ENCODE measurements at regions not wholly inside any gene's neighbourhood (a gene's known extent, or its start where the extent isn't known, plus 50 kb on each side); places are given as distances from the start of the nearest gene placed in this dataset.
"Not testable (repeated sequence)": the region's sequence is repeated elsewhere in the genome, so short reads cannot be mapped to it uniquely, and the experiment has no call there.

GRCh38 chr9:81073821-81074220 is 615.5 kb downstream of the TLE1 start:
- Mint-ChIP-seq H3K36me3 (no peaks in the 10 kb centered on the region), H3K4me3 (no peak overlapping the region), H3K9me3 (no peaks in the 10 kb centered on the region), H3K27me3 (no peaks in the 10 kb centered on the region), H3K27ac (no peak overlapping the region), H3K4me1 (no peaks in the 10 kb centered on the region)
- CTCF ChIA-PET = no interaction called here
- no peak for DNase-seq

GRCh38 chr9:81072758-81073157 is 616.6 kb downstream of the TLE1 start:
- Mint-ChIP-seq H3K27ac (no peak overlapping the region), H3K4me3 (no peak overlapping the region), H3K4me1 (no peaks in the 10 kb centered on the region), H3K36me3 (no peaks in the 10 kb centered on the region), H3K27me3 (no peaks in the 10 kb centered on the region), H3K9me3 (peaks cover 2% of the 10 kb centered on the region)
- DNase-seq = no peak
- CTCF ChIA-PET = no interaction called here

GRCh38 chr9:81071108-81071507 is 618.2 kb downstream of the TLE1 start:
- no peaks in the 10 kb centered on the region for H3K4me1 Mint-ChIP-seq
- DNase-seq = no peak
- H3K9me3 Mint-ChIP-seq = peaks cover 2% of the 10 kb centered on the region
- no peak overlapping the region for H3K27ac Mint-ChIP-seq
- CTCF ChIA-PET = no interaction called here
- H3K36me3 Mint-ChIP-seq = no peaks in the 10 kb centered on the region
- H3K4me3 Mint-ChIP-seq = no peak overlapping the region
- H3K27me3 Mint-ChIP-seq = no peaks in the 10 kb centered on the region

- DNase-seq = no peak
These were observed 618.7 kb downstream of the TLE1 start for GRCh38 chr9:81070689-81071088.

DNA sequence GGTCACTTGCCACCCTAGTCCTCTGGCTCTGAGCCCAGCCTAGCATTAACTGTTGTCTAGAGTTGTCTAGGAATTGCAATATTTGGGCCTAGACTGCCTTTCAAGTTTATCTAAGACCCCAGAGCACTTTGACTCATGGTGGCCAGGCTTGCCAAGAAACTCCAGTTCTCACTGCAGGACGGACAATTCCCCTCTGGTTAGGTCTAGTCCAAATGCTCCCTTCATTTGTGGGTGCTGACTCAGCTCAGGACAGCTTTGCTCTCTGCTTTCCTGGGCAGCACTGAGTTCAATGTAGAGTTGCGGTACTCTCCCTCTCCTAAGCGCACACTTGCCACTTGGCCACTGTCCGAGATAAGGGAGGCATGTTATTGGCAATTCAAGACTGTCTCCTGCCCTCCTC is 619.4 kb downstream of the TLE1 start:
- H3K27ac Mint-ChIP-seq = no peak overlapping the region
- H3K36me3 Mint-ChIP-seq = no peaks in the 10 kb centered on the region
- H3K4me3 Mint-ChIP-seq = no peak overlapping the region
- H3K27me3 Mint-ChIP-seq = no peaks in the 10 kb centered on the region
- no peaks in the 10 kb centered on the region for H3K4me1 Mint-ChIP-seq
- DNase-seq = no peak
- H3K9me3 Mint-ChIP-seq = peaks cover 2% of the 10 kb centered on the region
- CTCF ChIA-PET = no interaction called here

More at GRCh38 chr9:81070689-81071088, 618.7 kb downstream of the TLE1 start:
- Mint-ChIP-seq H3K9me3 (peaks cover 2% of the 10 kb centered on the region), H3K36me3 (no peaks in the 10 kb centered on the region), H3K27ac (no peak overlapping the region), H3K4me1 (no peaks in the 10 kb centered on the region), H3K27me3 (no peaks in the 10 kb centered on the region), H3K4me3 (no peak overlapping the region)
- CTCF ChIA-PET = no interaction called here

DNA sequence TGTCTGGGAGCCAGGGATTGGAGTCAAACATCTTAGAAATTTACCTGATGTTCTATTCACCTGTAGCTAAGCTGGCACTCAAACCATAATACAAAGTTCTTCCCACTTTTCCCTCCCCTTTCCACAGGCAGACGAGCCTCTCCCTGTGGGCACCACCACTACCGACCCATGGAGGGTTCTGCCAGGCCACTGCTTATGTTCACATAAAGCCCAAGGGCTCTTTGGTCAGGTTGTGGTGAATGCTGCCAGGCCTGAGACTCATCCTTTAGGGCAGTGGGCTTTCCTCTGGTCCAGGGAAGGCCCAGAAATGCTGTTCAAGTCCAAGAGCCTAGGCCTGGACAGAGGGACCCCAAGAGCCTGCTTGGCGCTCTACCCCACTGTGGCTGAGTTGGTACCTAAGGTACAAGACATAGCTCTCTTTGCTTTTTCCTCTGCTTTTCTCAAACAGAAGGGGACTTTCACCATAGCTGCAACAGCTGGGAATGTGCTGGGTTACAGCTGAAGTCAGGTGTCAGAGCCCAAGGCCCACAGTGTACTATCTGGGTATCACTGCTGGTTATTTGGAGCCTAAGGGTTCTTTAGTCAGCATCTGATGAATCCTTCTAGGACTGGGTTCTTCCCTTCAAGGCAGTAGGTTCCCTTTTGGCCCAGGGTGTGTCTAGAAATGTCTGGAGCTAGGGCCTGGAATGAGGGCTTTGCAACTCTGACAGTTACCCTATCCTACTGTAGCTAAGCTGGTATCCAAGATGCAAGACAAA is 620.1 kb downstream of the TLE1 start:
- Mint-ChIP-seq H3K27ac (no peak overlapping the region), H3K27me3 (no peaks in the 10 kb centered on the region), H3K9me3 (peaks cover 4% of the 10 kb centered on the region), H3K4me3 (no peak overlapping the region), H3K36me3 (no peaks in the 10 kb centered on the region), H3K4me1 (no peaks in the 10 kb centered on the region)
- CTCF ChIA-PET = no interaction called here
- no peak for DNase-seq

GRCh38 chr9:81062995-81063394 is 626.4 kb downstream of the TLE1 start:
- H3K9me3 Mint-ChIP-seq = peaks cover 12% of the 10 kb centered on the region
- H3K27ac Mint-ChIP-seq, H3K4me3 Mint-ChIP-seq, H3K4me1 Mint-ChIP-seq, H3K27me3 Mint-ChIP-seq, DNase-seq, CTCF ChIA-PET, H3K36me3 Mint-ChIP-seq: not testable (repeated sequence)

GRCh38 chr9:81058782-81059181 is 630.6 kb downstream of the TLE1 start:
- CTCF ChIA-PET = no interaction called here
- no peaks in the 10 kb centered on the region for H3K36me3 Mint-ChIP-seq
- no peak for DNase-seq
- no peaks in the 10 kb centered on the region for H3K27me3 Mint-ChIP-seq
- no peak overlapping the region for H3K27ac Mint-ChIP-seq
- no peak overlapping the region for H3K4me3 Mint-ChIP-seq
- no peaks in the 10 kb centered on the region for H3K4me1 Mint-ChIP-seq
- peaks cover 10% of the 10 kb centered on the region for H3K9me3 Mint-ChIP-seq

DNA sequence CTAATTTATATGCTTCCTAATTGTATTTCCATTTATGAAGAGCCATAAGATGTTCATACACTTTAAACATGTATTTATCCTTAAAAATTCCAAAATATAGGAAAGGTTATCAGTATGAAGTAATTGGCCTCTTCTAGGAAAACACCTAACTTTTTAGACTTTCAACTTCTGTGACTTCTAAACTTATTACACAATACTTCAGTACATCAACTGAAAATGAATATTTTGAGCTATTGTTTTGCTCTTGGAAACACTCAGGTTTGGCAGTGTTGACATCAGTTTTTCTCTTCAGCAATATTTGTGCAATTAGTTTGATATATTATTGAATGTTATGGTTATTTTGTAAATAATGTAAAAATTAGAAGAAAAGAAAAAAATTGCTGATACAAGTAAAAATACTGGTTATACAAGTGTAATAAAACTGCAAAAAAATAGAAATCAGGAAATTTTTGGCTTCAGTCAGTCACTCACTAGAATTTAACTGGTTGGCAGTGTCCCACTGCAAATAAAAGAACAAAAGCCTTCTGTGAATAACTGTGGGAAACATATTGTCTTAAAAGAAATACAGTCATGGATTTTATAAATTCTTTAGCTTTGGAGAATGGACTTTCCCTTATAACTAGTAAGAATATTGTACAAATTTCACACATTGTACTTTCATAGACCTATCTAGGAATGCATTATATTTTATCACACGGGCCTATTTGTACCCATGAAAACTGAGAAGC is 635.9 kb downstream of the TLE1 start:
- Mint-ChIP-seq H3K4me1 (no peaks in the 10 kb centered on the region), H3K36me3 (no peaks in the 10 kb centered on the region), H3K9me3 (no peaks in the 10 kb centered on the region), H3K4me3 (no peak overlapping the region), H3K27ac (no peak overlapping the region), H3K27me3 (no peaks in the 10 kb centered on the region)
- CTCF ChIA-PET = no interaction called here
- no peak for DNase-seq

DNA sequence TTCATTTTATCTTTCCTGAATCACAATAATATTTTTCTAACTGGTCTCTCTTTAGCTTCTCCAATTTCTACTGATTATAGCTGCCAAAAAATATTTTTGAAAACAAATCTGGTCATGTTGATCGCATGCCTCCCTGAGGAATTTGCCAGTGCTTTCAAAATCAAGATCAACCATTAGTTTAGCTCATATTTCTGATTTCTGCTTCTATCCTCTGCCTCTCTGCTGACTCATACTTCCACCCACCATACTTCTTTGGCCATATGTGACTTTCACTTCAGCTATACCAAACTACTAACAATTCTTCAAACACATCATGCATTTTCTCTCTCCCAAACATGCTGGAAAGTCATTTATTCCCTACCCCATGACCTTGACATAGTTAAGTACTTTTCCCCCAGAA is 636.5 kb downstream of the TLE1 start:
- Mint-ChIP-seq H3K4me3 (no peak overlapping the region), H3K4me1 (no peaks in the 10 kb centered on the region), H3K36me3 (no peaks in the 10 kb centered on the region), H3K27ac (no peak overlapping the region), H3K9me3 (no peaks in the 10 kb centered on the region), H3K27me3 (no peaks in the 10 kb centered on the region)
- CTCF ChIA-PET = no interaction called here
- DNase-seq = no peak

DNA sequence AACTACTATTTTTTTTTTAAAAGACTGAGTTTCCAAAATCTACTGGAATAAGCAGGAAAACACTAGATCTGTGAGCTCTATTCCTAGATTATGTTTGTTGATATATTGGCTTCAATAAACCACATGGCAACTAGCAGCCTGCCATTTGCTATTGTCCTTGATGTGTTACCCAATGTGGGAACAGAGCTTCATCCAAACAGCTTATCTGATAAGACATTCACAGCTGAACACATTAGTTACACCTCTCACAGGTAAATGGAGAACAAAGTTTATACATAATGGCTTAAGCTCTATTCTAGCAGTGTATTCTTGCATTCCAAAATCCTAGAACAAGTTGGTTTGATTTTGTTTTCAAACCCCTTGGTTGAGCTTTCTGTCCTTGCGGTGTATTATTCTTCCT is 642.1 kb downstream of the TLE1 start:
- Mint-ChIP-seq H3K36me3 (no peaks in the 10 kb centered on the region), H3K4me1 (no peaks in the 10 kb centered on the region), H3K27me3 (no peaks in the 10 kb centered on the region), H3K27ac (no peak overlapping the region), H3K9me3 (no peaks in the 10 kb centered on the region), H3K4me3 (no peak overlapping the region)
- DNase-seq = no peak
- CTCF ChIA-PET = no interaction called here

DNA sequence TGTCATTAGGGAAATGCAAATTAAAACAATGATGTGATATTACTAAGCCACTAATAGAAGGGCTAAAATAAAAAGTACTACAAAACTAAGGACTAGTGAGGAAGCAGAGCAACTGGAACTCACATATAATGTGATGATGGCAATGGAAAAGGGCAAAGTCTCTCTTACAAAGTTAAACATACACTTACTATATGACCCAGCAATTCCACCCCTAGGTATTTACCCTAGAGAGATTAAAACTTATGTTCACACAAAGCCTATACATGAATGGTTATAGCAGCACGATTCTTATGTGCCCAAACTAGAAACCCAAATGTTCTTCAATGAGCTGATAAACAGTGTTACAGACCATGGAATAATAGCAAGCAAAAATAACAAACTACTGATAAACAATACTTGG is 643.7 kb downstream of the TLE1 start:
- H3K27me3 Mint-ChIP-seq = no peaks in the 10 kb centered on the region
- no peaks in the 10 kb centered on the region for H3K9me3 Mint-ChIP-seq
- CTCF ChIA-PET = no interaction called here
- H3K4me3 Mint-ChIP-seq = no peak overlapping the region
- H3K27ac Mint-ChIP-seq = no peak overlapping the region
- DNase-seq = no peak
- no peaks in the 10 kb centered on the region for H3K4me1 Mint-ChIP-seq
- H3K36me3 Mint-ChIP-seq = no peaks in the 10 kb centered on the region

DNA sequence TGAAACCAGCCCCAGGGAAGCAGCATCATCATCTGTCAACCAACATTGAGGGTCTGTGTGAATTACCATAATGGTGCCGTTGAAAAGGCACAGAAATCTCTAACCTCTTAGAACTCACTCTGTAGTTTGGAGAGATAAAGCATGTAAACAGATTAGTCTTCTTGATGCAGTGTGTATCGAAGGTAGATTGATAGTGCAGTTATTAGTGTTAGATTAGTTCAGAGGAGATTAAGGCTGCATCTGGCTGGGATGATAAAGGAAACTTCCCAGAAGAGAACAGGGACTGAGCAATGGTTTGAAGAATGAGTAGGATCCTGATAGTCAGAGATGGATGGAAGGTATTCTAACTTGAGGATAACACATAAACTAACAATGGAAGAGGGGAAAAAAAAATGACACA is 651.5 kb downstream of the TLE1 start:
- H3K9me3 Mint-ChIP-seq = no peaks in the 10 kb centered on the region
- no peak overlapping the region for H3K27ac Mint-ChIP-seq
- H3K4me1 Mint-ChIP-seq = no peaks in the 10 kb centered on the region
- no peak overlapping the region for H3K4me3 Mint-ChIP-seq
- H3K27me3 Mint-ChIP-seq = no peaks in the 10 kb centered on the region
- DNase-seq = no peak
- CTCF ChIA-PET = no interaction called here
- no peaks in the 10 kb centered on the region for H3K36me3 Mint-ChIP-seq

DNA sequence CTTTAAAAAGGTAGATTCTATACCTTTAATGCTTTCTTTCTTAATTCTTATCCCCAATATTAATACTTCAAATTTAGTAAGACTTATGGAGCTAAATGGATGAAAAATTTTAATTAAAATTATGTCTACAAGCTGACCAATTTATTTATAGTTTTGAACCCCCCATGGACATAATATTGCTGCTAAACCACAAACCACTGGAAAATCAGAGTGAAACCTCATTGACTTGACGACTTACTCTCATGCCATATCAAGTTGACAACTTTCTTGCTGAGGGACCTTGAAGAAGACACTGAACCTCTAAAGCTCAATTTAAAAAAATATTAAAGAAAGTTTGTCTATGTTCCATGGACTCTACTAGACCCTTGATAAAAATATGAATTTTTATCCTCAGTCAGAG is 653.7 kb downstream of the TLE1 start:
- no peak overlapping the region for H3K4me3 Mint-ChIP-seq

DNA sequence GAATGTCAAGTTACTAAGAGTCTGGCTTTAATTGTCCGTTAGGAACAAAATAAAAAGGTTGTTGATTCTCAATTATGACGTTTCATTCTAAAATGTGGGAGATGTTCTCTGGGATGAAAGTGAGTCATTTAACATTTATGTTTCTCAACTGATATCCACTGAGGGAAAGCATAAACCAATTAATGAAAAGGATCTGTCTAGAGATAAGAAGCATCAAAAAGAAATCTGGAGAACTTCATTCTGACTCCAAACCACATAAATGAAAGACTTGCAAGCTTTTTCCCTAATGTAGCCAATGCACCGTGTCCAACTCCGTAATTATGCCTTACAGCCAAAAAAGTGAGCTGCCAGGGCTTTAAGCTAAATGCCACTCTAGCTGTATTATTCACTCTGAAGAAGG is 654.2 kb downstream of the TLE1 start:
- no peak overlapping the region for H3K27ac Mint-ChIP-seq
- CTCF ChIA-PET = no interaction called here
- no peaks in the 10 kb centered on the region for H3K9me3 Mint-ChIP-seq
- DNase-seq = no peak
- no peaks in the 10 kb centered on the region for H3K4me1 Mint-ChIP-seq
- no peaks in the 10 kb centered on the region for H3K36me3 Mint-ChIP-seq
- H3K4me3 Mint-ChIP-seq = no peak overlapping the region
- no peaks in the 10 kb centered on the region for H3K27me3 Mint-ChIP-seq

More for the DNA sequence above, 653.7 kb downstream of the TLE1 start:
- Mint-ChIP-seq H3K27me3 (no peaks in the 10 kb centered on the region), H3K9me3 (no peaks in the 10 kb centered on the region), H3K27ac (no peak overlapping the region), H3K4me1 (no peaks in the 10 kb centered on the region), H3K36me3 (no peaks in the 10 kb centered on the region)
- CTCF ChIA-PET = no interaction called here
- no peak for DNase-seq
